Panc1 (cell line): ENCODE measurements at regions not wholly inside any gene's neighbourhood (a gene's known extent, or its start where the extent isn't known, plus 50 kb on each side); places are given as distances from the start of the nearest gene placed in this dataset.
"Not testable (repeated sequence)": the region's sequence is repeated elsewhere in the genome, so short reads cannot be mapped to it uniquely, and the experiment has no call there.

ENCODE experiments used
- ATAC-seq: fragments of 200-7000 bp; cut with Tn5 transposase; 2 replicates; pipeline ENCODE4 v1.9.1; 2020; ENCODE audit warnings: mild to moderate bottlenecking, moderate library complexity
- BruUV-seq: library from RNA; stranded (reverse); fragments of 400-500 nt; replicated peaks from 2 replicates; lab custom pipeline; 2021; lab: Mats Ljungman, UMichigan
- CTCF ChIA-PET: fragments of 300-600 bp; sonication (Branson Sonifier 250); formaldehyde crosslinking; loops from one replicate; lab custom pipeline; 2022; ENCODE audit warnings: antibody characterized with exemption; lab: Charles Lee
- POLR2A ChIA-PET: fragments of 300-600 bp; sonication (Branson Sonifier 250); formaldehyde crosslinking; loops from one replicate; lab custom pipeline; 2022; ENCODE audit warnings: antibody characterized with exemption; lab: Charles Lee
- DNase-seq: peaks from one replicate; pipeline ENCODE4 v3.0.0-alpha.2; 2010; ENCODE audit warnings: low read depth, low spot score
- H3K27ac ChIP-seq: 2 replicates; pipeline ENCODE4 v1.5.1; 2011; ENCODE audit warnings: mild to moderate bottlenecking, low read length, inconsistent platforms
- H3K27me3 ChIP-seq: fragments of 200-500 bp; sonication (Bioruptor generic); 2 replicates; pipeline ENCODE4 v1.6.0; 2014; ENCODE audit warnings: low read length, inconsistent platforms; ENCODE audit not compliant: control insufficient read depth, insufficient read depth
- H3K36me3 ChIP-seq: fragments of 200-500 bp; sonication (Bioruptor generic); 2 replicates; pipeline ENCODE4 v1.5.1; 2014; ENCODE audit warnings: inconsistent platforms, mild to moderate bottlenecking, low read length, moderate library complexity; ENCODE audit not compliant: control insufficient read depth, insufficient read depth
- H3K4me1 ChIP-seq: 2 replicates; pipeline ENCODE4 v1.5.1; 2011; ENCODE audit warnings: inconsistent platforms, mild to moderate bottlenecking, low read length, moderate library complexity; ENCODE audit not compliant: control insufficient read depth, insufficient read depth
- H3K4me3 ChIP-seq, 2 experiments: 2 replicates each; pipeline ENCODE4 v1.5.1; 2011 to 2012; ENCODE audit warnings: low read depth in 2 of 2, low read length in 2 of 2, mild to moderate bottlenecking in 2 of 2, inconsistent platforms in 1 of 2, moderate library complexity in 1 of 2
- H3K9me3 ChIP-seq: fragments of 200-500 bp; sonication (Bioruptor generic); 2 replicates; pipeline ENCODE4 v1.5.1; 2014; ENCODE audit warnings: low read depth, mild to moderate bottlenecking, inconsistent platforms, low read length, moderate library complexity; ENCODE audit not compliant: control insufficient read depth, insufficient read depth
- CTCF ChIP-seq: fragments of 450-650 bp; IDR thresholded peaks from 2 replicates; pipeline ENCODE4 v1.5.1; 2017; ENCODE audit warnings: mild to moderate bottlenecking
- POLR2AphosphoS5 ChIP-seq: IDR thresholded peaks from 2 replicates; pipeline ENCODE4 v1.6.1; 2012; ENCODE audit warnings: mild to moderate bottlenecking, low read depth, low read length, moderate library complexity
- REST ChIP-seq, 2 experiments: IDR thresholded peaks; 2 replicates each; pipeline ENCODE4 v1.6.1; 2011 to 2012; ENCODE audit warnings: low read depth in 2 of 2, control low read depth in 1 of 2, low read length in 1 of 2, mild to moderate bottlenecking in 1 of 2, moderate library complexity in 1 of 2; ENCODE audit not compliant: insufficient read depth in 1 of 2
- SIN3A ChIP-seq: IDR thresholded peaks from 2 replicates; pipeline ENCODE4 v1.6.1; 2012; ENCODE audit warnings: low read depth, mild to moderate bottlenecking, low read length, moderate library complexity, borderline replicate concordance; ENCODE audit not compliant: insufficient read depth
- TCF7L2 ChIP-seq: IDR thresholded peaks from 2 replicates; pipeline ENCODE4 v1.6.1; 2011; ENCODE audit warnings: mild to moderate bottlenecking, low read depth, low read length, inconsistent platforms
- in situ Hi-C: cut with HindIII; loops from 2 replicates; pipeline ENCODE4 v1.10.0; 2016; ENCODE audit warnings: low sequenced_read_pairs, low pct_unique_long_range_greater_than_20kb
- intact Hi-C: fragments of 100-400 bp; cut with micrococcal nuclease; formaldehyde crosslinking; loops from one replicate; pipeline ENCODE4 v1.10.0; 2022; ENCODE audit not compliant: unreplicated experiment

- TF ChIP-seq SIN3A (no peak), CTCF (no peak), POLR2AphosphoS5 (no peak), TCF7L2 (no peak), REST (IDR thresholded peaks at IDR 0.05; ENCODE audit: insufficient read depth in 1 of 2, low read depth in 2 of 2, low read length in 1 of 2) (no peak)
- Histone ChIP-seq H3K27ac (no peak overlapping the region), H3K27me3 (no peaks in the 10 kb centered on the region), H3K36me3 (no peaks in the 10 kb centered on the region), H3K9me3 (no peaks in the 10 kb centered on the region), H3K4me1 (no peaks in the 10 kb centered on the region), H3K4me3 (no peak overlapping the region)
- ChIA-PET CTCF (no interaction called here), POLR2A (no interaction called here)
- DNase-seq (no peak), ATAC-seq (peak; percentile 17; the same call in 1 of the 2 replicates)
- intact Hi-C loops, result no loop called here
- in situ Hi-C loops, result no loop called here
- BruUV-seq, result no TSS peak
Observed at GRCh38 chr10:123278445-123278844, 124.2 kb downstream of the BUB3 start.

- POLR2A ChIA-PET, in situ Hi-C loops, ATAC-seq, intact Hi-C loops, DNase-seq, H3K4me3 ChIP-seq, H3K27me3 ChIP-seq, CTCF ChIA-PET, H3K36me3 ChIP-seq, H3K4me1 ChIP-seq, H3K27ac ChIP-seq, H3K9me3 ChIP-seq, BruUV-seq: not testable (repeated sequence)
Observed at GRCh38 chr10:123283371-123283770, 129.2 kb downstream of the BUB3 start.

- in situ Hi-C loops (no loop called here), intact Hi-C loops (no loop called here)
- CTCF ChIA-PET, result no interaction called here
- Histone ChIP-seq H3K27me3 (no peaks in the 10 kb centered on the region), H3K4me3 (no peak overlapping the region), H3K27ac (no peak overlapping the region), H3K4me1 (no peaks in the 10 kb centered on the region), H3K36me3 (no peaks in the 10 kb centered on the region), H3K9me3 (peaks cover under 1% of the 10 kb centered on the region; the same call in 1 of the 2 replicates)
- TF ChIP-seq SIN3A (no peak), CTCF (peak; percentile 52; the same call in 1 of the 2 replicates)
- POLR2A ChIA-PET, result no interaction called here
- DNase-seq (no peak), ATAC-seq (peak; percentile 87)
- BruUV-seq, result no TSS peak
Observed at GRCh38 chr10:123284022-123284421, 129.8 kb downstream of the BUB3 start.
